CD4-positive, alpha-beta T cell (primary cell): ENCODE measurements at regions not wholly inside any gene's neighbourhood (a gene's known extent, or its start where the extent isn't known, plus 50 kb on each side); places are given as distances from the start of the nearest gene placed in this dataset.

Experiments
- ATAC-seq: fragments of 200-7000 bp; cut with Tn5 transposase; one replicate; pipeline ENCODE4 v1.10.0; 2022; ENCODE audit warnings: mild to moderate bottlenecking; ENCODE audit not compliant: poor library complexity
- CTCF ChIA-PET: fragments of 350-600 bp; sonication (Branson Sonifier 250); formaldehyde crosslinking; loops from one replicate; lab custom pipeline; 2021; ENCODE audit warnings: antibody characterized with exemption, inconsistent platforms; lab: Charles Lee
- POLR2A ChIA-PET: fragments of 350-600 bp; sonication (Branson Sonifier 250); formaldehyde crosslinking; loops from one replicate; lab custom pipeline; 2021; ENCODE audit warnings: antibody characterized with exemption, inconsistent platforms; lab: Charles Lee
- DNase-seq, 14 experiments: peaks; one replicate each; pipeline ENCODE4 v3.0.0-alpha.2; 2013 to 2020; ENCODE audit warnings: mixed read lengths in 2 of 14
- H3K27ac ChIP-seq, 2 donors: one replicate each; pipeline versions ENCODE4 v1.5.1 to v1.7.0; 2013; ENCODE audit warnings: low read length in 2 of 2, low read depth in 1 of 2, mild to moderate bottlenecking in 1 of 2
- H3K27me3 ChIP-seq, 2 experiments: 1 replicate in 1 of 2; 2 replicates in 1 of 2; pipeline versions ENCODE4 v1.6.1 to v1.7.0; 2013; ENCODE audit warnings: low read length in 2 of 2, control low read depth in 1 of 2, mild to moderate bottlenecking in 1 of 2, moderate library complexity in 1 of 2; ENCODE audit not compliant: insufficient read depth in 2 of 2, control insufficient read depth in 1 of 2
- H3K36me3 ChIP-seq: one replicate; pipeline ENCODE4 v1.6.1; 2013; ENCODE audit warnings: low read length, control low read depth; ENCODE audit not compliant: insufficient read depth
- H3K4me1 ChIP-seq: one replicate; pipeline ENCODE4 v1.6.1; 2013; ENCODE audit warnings: low read length, control low read depth; ENCODE audit not compliant: insufficient read depth
- H3K4me3 ChIP-seq: one replicate; pipeline ENCODE4 v1.5.1; 2013; ENCODE audit warnings: mild to moderate bottlenecking, low read length, moderate library complexity
- H3K9me3 ChIP-seq, 2 experiments: 1 replicate in 1 of 2; 2 replicates in 1 of 2; pipeline versions ENCODE4 v1.6.1 to v1.7.0; 2013; ENCODE audit warnings: low read length in 2 of 2, mild to moderate bottlenecking in 2 of 2, control low read depth in 1 of 2, moderate library complexity in 1 of 2; ENCODE audit not compliant: control insufficient read depth in 1 of 2, insufficient read depth in 1 of 2
- H3K27ac Mint-ChIP-seq: one replicate; pipeline ENCODE4 v1.8.0; 2020; ENCODE audit warnings: mixed read lengths
- H3K27me3 Mint-ChIP-seq: one replicate; pipeline ENCODE4 v1.8.0; 2021; ENCODE audit warnings: mixed read lengths
- H3K36me3 Mint-ChIP-seq: one replicate; pipeline ENCODE4 v1.8.0; 2021; ENCODE audit warnings: low read depth, mixed read lengths
- H3K4me1 Mint-ChIP-seq: one replicate; pipeline ENCODE4 v1.8.0; 2021; ENCODE audit warnings: low read depth, mixed read lengths
- H3K4me3 Mint-ChIP-seq: one replicate; pipeline ENCODE4 v1.8.0; 2020; ENCODE audit warnings: mild to moderate bottlenecking, mixed read lengths
- H3K9me3 Mint-ChIP-seq: one replicate; pipeline ENCODE4 v1.8.0; 2020; ENCODE audit warnings: mixed read lengths
- intact Hi-C, 2 experiments: fragments of 100-400 bp; cut with DNase I in 1 of 2; cut with micrococcal nuclease in 1 of 2; formaldehyde crosslinking; loops; one replicate each; pipeline versions ENCODE4 v1.15.1 to v1.9.0; 2023 to 2025; cut with DNase I, micrococcal nuclease
- TF ChIP-seq, protein P1 (sequence below): fragments of 200-600 bp; IDR thresholded peaks from one replicate; pipeline ENCODE4 v1.8.0; 2022; ENCODE audit warnings: antibody characterized with exemption, mild to moderate bottlenecking

- Mint-ChIP-seq H3K4me1 (no peaks in the 10 kb centered on the region), H3K27me3 (peaks cover 61% of the 10 kb centered on the region), H3K4me3 (no peak overlapping the region), H3K9me3 (no peaks in the 10 kb centered on the region), H3K27ac (no peak overlapping the region), H3K36me3 (no peaks in the 10 kb centered on the region)
- Histone ChIP-seq H3K9me3 (no peaks in the 10 kb centered on the region), H3K27ac (no peak overlapping the region), H3K4me3 (no peak overlapping the region), H3K36me3 (no peaks in the 10 kb centered on the region), H3K4me1 (no peaks in the 10 kb centered on the region), H3K27me3 (peaks cover 8 to 27% of the 10 kb centered on the region in 2 experiments)
- DNase-seq (no peak), ATAC-seq (no peak)
- TF ChIP-seq, protein P1, sequence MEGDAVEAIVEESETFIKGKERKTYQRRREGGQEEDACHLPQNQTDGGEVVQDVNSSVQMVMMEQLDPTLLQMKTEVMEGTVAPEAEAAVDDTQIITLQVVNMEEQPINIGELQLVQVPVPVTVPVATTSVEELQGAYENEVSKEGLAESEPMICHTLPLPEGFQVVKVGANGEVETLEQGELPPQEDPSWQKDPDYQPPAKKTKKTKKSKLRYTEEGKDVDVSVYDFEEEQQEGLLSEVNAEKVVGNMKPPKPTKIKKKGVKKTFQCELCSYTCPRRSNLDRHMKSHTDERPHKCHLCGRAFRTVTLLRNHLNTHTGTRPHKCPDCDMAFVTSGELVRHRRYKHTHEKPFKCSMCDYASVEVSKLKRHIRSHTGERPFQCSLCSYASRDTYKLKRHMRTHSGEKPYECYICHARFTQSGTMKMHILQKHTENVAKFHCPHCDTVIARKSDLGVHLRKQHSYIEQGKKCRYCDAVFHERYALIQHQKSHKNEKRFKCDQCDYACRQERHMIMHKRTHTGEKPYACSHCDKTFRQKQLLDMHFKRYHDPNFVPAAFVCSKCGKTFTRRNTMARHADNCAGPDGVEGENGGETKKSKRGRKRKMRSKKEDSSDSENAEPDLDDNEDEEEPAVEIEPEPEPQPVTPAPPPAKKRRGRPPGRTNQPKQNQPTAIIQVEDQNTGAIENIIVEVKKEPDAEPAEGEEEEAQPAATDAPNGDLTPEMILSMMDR, result no peak
- POLR2A ChIA-PET, result no interaction called here
- intact Hi-C loops, result no loop called here
- CTCF ChIA-PET, result interaction anchor here (0.7 kb wide), 1 partner anchor 340 kb away, joined by 3 read pairs; no protein-coding TSS in a partner anchor
Observed at GRCh38 chr15:72933976-72934375, 118.3 kb upstream of the NEO1 start.

GRCh38 chr15:72932472-72932871 lies 119.8 kb upstream of the NEO1 start:
- no peak for ATAC-seq
- Mint-ChIP-seq H3K27me3 (peaks cover 67% of the 10 kb centered on the region), H3K4me1 (no peaks in the 10 kb centered on the region), H3K27ac (no peak overlapping the region), H3K4me3 (no peak overlapping the region), H3K9me3 (no peaks in the 10 kb centered on the region), H3K36me3 (no peaks in the 10 kb centered on the region)
- TF ChIP-seq, protein P1, result no peak
- intact Hi-C loops, result no loop called here
- ChIA-PET POLR2A (no interaction called here), CTCF (no interaction called here)
- Histone ChIP-seq H3K4me1 (no peaks in the 10 kb centered on the region), H3K27ac (no peak overlapping the region), H3K4me3 (no peak overlapping the region), H3K27me3 (peaks cover 8 to 27% of the 10 kb centered on the region in 2 experiments), H3K9me3 (no peaks in the 10 kb centered on the region), H3K36me3 (no peaks in the 10 kb centered on the region)
- no peak for DNase-seq

- H3K4me1 Mint-ChIP-seq, result no peaks in the 10 kb centered on the region
- Histone ChIP-seq H3K4me1 (no peaks in the 10 kb centered on the region), H3K36me3 (no peaks in the 10 kb centered on the region), H3K4me3 (no peak overlapping the region), H3K9me3 (no peaks in the 10 kb centered on the region), H3K27ac (no peak overlapping the region), H3K27me3 (peaks cover 0 to 13% of the 10 kb centered on the region in 2 experiments)
- no peak for DNase-seq
- H3K9me3 Mint-ChIP-seq, result no peaks in the 10 kb centered on the region
- intact Hi-C loops, result no loop called here
- no peaks in the 10 kb centered on the region for H3K36me3 Mint-ChIP-seq
- no peak overlapping the region for H3K27ac Mint-ChIP-seq
- TF ChIP-seq, protein P1, result no peak
- ATAC-seq, result no peak
- H3K4me3 Mint-ChIP-seq, result no peak overlapping the region
- peaks cover 57% of the 10 kb centered on the region for H3K27me3 Mint-ChIP-seq
- ChIA-PET CTCF (no interaction called here), POLR2A (no interaction called here)
Observed at GRCh38 chr15:72927451-72927850, 124.8 kb upstream of the NEO1 start.
